Muscle of arm (tissue), 1 donor: ENCODE measurements at regions not wholly inside any gene's neighbourhood (a gene's known extent, or its start where the extent isn't known, plus 50 kb on each side); places are given as distances from the start of the nearest gene placed in this dataset.
"Not testable (repeated sequence)": the region's sequence is repeated elsewhere in the genome, so short reads cannot be mapped to it uniquely, and the experiment has no call there.

Source experiments
- DNase-seq: peaks from one replicate; pipeline ENCODE4 v3.0.0-alpha.2; 2013

DNA sequence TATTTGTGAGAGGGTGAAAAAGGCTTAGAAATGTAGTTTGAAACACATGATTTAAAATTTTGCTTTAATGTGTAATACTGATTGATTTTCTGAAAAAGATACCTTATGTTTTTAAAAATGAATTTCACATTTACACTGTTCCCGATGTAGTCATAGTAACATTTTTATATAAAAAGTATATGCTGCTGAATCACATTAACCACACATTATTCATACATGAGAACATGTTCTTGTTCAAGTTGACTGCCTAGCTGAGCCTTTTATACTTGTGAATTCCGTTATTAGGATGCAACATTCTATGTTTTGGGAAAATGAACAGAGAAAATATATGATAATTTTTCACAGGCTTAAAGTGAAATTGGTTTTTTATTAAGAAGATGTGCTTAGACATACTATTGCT is 461.1 kb upstream of the NUDT12 start:
- no peak for DNase-seq

DNA sequence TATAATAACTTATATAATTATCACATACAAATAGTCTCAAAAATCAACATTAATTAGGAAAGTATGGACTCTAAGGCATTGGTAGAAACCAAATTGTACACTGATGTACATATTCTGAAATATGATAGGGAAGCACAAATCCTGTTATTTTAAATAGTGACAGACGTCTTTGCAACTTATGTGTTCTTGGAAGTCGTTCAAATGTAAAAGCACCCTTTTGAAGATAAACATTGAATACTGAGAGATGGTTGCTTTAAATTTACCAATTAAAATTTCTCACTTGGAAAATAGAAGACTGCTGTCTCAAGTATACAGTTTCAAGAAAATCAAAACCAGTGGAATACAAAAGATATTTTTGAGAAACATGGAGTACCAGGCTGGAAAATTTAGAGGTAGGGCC is 457.4 kb upstream of the NUDT12 start:
- no peak for DNase-seq

DNA sequence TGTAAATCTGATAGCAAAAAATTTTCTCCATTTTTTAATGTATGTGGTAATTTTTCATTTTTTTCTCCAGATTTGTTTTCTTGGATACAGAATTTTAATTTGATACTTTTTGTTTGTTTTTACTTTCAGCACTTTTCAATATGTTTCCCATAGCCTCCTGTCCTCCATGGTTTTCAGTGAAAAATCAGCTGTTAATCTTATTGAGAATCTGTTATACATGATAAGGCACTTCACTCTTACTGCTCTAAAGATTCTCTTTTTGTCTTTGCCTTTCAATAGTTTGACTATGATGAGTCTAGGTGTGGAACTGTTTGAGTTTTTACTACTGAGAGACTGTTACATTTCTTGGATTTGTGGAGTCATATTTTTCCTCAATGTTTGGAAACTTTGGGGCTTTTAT is 455.7 kb upstream of the NUDT12 start:
- DNase-seq, result no peak

DNA sequence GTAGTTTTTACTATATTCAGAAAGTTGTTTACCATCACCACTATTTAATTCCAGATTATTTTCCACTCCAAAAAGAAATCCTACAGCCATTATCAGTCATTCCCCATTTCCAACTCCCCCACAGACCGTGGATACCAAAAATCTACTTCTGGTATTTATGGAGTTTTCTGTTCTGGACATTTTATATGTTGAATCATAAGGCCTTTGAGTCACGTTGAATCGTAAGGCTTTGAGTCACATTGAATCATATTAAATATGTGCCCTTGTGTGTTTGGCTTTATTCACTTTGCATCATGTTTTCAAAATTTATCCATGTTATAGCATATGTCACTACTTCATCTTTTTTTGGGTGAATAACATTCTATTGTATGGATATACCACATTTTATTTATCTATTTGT is 454.1 kb upstream of the NUDT12 start:
- DNase-seq, result no peak

DNA sequence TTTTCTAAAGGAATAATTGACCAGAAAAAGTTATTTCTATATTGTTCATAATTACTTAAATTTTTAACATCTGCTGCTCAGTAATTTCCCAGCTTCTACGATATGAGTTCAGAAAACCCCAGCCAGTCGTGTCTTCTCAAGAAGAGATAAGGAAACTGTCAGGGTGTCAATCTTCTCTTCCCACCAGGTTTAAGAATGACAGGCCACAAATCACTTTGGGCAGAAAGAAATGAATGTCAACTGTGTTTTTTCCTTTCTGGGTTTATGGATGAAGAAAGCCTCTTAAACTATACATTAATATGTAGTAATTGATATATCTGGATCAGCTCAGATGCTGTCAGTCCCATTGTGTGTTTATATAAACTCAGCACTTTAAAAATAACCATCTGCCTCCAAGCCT is 453.2 kb upstream of the NUDT12 start:
- no peak for DNase-seq

DNA sequence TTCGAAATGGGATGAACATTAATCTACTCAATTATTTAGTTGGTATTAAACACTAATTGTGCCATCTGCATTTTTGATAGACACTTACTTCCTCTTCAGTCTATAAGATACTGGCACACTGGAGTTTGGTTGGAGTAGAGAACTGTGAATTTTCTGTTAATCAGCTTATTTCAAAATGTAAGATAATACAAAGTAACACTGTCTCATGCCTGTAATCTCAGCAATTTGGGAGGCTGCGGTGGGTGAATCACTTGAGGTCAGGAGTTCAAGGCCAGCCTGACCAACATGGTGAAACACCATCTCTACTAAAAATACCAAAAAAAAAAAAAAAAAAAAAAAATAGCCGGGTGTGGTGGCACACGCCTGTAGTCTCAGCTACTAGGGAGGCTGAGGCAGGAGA is 440.2 kb upstream of the NUDT12 start:
- not testable (repeated sequence) for DNase-seq

DNA sequence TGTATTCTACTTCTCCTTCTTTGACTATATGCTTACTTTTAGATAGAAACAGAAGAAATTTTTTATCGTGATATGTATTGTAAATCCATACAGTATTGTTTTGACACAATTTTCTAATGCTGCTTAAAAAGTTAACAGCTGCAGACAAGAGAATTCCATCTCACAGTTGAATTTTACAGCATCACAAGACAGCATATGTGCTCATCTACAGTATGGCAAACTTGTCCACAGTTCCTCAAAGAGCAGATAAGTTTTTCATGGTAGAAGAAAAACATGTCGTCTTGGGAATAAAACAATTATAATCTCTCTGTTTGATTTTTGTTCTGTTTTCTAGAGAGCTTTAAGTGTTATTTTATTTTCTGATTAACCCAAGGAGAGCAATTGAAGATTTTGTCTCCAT is 438.5 kb upstream of the NUDT12 start:
- no peak for DNase-seq

DNA sequence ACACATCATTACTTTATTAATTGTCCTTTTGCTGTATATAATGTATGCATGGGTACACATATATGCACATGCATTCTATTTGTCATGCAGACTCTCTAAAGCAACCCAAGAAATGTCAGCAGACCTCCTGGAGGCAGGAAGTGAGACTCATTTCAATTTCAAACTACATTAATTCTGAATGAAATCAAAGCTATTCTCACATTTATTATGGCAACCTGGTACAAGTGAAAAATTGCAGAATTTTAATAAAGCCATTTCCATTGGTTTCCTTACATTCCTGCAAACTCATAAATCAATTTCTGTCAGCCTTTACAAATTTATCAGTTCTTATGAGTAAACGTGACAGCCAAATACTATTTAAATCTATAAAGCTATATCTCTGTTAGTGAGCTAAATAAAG is 430.4 kb upstream of the NUDT12 start:
- no peak for DNase-seq

DNA sequence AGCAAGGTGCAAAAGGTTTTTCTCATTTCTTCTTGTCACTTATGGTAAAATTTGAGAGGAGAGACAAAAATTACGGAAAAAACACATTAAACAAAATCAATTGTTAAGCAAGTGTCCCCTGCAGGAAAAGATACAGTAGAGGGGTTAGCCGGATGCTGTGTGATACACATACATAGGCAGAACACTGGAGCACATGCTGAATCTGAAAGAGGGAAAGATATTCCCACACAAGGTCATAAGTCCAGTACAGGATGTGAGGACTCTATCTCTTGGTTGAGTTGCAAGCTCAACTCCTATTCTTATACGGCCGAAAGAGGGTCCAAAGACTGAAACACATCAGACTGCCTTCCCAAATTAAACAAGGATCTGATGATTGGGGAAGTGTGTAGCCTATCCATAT is 427.5 kb upstream of the NUDT12 start:
- no peak for DNase-seq

DNA sequence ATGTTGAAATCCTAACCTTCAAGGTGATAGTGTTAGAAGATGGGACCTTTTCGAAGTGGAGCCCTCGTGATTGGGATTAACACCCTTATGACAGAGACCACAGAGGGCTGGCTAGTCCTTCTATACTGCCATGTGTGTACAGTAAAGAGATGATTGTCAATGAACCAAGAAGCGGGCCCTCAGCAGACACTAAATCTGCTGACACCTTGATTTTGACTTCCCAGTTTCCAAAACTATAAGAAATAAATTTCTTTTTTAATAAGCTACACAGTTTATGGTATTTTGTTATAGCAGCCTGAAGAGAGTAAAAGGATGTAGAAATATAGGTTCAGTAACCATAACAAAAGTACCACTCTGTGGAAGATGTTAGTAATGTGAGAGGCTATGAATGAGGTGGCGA is 419.0 kb upstream of the NUDT12 start:
- no peak for DNase-seq

DNA sequence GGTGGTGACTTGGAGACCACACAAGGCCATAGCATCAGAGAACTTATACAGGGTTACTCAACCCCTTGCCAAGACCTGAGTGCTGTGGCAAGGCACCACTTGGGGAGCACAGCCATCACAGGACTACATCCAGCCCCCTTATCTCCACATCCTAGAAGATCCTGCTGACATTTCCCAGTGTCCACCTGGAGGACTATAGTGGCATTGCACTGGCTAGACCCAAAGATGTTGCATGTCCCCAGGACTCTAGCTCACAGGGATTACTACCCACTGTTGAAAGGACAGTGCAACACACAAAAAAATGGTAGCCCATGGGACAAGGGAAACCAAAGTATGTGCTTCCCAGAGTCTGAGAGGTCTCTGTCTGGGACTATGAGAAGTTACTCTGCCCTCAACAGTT is 411.1 kb upstream of the NUDT12 start:
- DNase-seq, result no peak

DNA sequence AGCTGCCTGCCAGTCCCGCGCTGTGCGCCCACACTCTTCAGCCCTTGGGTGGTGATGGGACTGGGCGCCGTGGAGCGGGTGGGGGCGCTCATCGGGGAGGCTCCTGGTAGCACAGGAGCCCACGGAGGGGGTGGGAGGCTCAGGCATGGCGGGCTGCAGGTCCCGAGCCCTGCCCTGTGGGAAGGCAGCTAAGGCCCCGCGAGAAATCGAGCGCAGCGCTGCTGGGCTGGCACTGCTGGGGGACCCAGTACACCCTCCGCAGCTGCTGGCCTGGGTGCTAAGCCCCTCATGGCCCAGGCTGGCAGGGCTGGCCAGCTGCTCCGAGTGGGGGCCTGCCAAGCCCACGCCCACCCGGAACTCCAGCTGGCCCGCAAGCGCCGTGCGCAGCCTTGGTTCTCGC is 403.7 kb upstream of the NUDT12 start:
- DNase-seq, result not testable (repeated sequence)

DNA sequence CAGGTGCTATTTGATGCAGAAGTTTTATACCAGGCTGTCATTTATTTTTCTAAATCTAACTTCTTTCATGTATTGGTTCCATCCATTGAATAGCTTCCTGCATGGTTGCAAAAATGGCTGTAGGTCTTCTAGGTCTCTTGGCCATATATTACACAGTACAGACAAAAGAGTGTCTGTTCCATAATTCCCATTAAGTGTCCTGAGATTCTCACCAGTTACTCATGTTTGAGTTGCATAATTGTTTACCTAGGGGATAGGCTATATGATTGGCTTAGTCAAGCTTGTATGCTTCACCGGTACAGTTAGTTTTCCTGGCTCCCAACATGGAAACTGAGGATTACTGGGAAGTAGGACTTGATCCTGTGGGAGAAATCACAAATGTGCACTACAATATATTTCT is 399.4 kb upstream of the NUDT12 start:
- no peak for DNase-seq

DNA sequence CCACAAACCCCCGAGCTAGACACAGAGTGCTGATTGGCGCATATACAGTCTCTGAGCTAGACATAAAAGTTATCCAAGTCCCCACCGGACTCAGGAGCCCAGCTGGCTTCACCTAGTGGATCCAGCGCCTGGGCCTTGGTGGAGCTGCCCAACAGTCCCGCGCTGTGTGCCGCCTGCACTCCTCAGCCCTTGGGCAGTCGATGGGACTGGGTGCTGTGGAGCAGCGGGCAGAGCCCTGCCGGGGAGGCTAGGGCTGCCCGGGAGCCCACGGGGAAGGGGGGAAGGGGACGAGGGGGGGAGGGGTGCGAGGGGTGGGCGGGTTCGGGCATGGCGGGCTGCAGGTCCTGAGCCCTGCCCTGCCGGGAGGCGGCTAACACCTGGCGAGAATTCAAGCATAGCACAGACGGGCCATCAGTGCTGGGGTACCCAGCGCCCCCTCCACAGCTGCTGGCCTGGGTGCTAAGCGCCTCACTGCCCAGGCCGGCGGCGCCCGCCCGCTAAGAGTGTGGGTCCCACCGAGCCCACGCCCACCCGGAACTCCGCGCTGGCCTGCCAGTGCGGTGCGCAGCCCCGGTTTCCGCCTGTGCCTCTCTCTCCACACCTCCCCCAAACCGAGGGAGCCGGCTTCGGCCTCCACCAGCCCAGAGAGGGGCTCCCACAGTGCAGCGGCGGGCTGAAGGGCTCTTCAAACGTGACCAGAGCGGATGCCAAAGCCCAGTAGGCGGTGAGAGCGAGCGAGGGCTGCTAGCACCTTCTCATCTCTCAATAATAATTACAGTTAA is 391.2 kb upstream of the NUDT12 start:
- DNase-seq, result no peak

DNA sequence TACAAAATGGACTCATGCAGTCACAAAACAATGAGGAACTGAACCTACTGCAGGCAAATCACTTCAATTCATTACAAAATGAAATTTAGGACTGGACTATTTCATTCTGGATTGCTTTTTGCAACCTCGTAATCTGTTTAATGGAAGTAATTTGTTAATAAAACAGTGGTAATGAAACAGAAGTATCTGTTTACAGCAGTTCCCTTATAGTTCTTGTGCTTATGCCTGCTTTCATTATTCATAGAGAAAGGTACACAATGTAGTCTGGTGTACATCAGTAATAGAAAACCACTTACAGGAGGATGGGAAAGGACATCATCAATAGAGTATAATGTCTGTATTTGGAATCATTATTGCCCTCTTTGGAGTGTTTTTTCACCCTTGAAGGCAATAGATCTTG is 389.2 kb upstream of the NUDT12 start:
- no peak for DNase-seq

DNA sequence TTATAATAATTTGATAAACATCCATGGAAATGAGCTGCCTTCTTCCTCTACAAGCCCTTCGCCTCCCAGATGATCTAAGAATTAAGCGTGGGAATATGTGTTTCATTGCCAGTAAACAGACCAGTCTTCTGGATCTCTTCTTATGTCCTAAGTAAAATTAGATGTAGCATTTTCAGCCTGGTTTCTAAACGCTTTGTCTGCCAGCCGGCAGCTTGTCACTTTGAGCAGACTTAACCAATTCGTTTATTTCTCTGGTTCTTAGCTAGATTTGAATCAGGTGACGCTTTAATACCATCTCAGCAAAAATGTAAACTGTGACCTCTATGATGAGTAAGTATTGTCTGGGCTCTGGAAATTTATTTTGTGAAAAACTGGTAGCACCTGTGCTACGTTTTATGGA is 380.6 kb upstream of the NUDT12 start:
- no peak for DNase-seq

DNA sequence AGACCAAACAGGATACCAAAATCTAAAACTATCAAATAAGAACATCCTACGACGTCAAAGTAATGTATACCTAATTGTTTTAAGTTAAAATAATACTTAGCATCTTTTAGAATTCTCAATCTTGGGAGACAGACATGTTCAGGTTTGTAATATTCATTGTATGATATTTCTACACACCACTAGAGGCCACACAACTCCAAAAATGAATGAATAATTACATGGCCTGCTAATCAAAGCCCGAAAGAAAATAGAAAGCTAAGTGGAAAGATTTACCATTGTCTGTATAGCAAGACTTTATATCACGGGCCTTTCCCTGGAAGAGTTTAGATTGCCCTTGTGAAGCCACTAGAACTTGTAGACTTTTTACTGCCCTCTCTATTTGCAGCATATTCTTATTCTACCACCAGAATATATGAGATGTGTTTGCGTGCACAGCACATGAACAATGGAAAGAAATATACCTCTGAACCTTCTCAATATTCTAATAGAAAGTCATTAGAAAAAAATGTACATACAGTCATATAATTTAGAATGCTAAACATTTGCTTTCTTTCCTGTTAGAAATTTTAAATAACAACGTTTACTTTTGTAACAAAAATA is 380.1 kb upstream of the NUDT12 start:
- no peak for DNase-seq

DNA sequence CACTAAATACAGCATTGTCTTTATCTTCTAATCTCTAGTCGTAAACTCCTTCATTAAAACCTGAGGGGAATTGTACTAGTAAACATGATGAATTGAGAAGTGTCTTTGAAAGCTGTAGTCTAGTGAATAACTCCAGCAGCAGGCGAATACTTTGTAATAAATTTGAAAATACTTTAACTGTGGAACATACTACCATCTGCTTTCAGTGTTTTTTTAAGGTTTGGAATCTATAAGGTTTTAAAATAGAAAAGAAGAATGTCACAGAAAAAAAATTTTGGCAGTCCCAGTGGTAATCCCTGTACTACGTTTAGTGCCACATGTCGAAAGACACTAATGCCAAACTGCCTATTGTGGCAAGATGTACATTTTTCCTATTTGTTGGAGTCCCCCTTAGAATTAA is 379.0 kb upstream of the NUDT12 start:
- no peak for DNase-seq

DNA sequence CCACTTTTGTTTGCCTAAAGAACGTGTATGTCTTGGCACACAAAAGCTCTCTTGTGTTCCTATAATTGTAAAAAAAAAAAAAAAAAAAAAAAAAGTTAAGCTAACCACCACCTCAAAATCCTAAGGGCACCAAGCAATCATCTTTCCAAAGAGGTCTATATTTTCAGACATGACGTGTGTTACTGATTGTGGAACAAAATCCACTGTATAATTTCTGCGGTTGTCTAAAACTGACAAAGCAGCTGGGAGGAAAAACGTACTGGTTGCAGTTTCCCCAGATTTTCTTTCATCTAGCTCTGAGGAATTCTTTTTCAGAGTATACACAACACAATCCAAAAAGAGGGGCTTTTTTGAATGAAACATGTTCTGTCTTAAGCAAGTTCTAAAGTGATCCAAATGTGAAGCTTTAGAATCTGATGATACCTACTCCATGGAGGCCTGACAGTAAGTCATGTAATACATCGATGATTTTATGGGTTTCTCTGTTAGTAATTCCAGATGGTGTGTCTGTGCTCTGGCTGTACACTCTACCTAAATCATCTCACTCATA is 375.6 kb upstream of the NUDT12 start:
- peak; percentile 25 for DNase-seq

DNA sequence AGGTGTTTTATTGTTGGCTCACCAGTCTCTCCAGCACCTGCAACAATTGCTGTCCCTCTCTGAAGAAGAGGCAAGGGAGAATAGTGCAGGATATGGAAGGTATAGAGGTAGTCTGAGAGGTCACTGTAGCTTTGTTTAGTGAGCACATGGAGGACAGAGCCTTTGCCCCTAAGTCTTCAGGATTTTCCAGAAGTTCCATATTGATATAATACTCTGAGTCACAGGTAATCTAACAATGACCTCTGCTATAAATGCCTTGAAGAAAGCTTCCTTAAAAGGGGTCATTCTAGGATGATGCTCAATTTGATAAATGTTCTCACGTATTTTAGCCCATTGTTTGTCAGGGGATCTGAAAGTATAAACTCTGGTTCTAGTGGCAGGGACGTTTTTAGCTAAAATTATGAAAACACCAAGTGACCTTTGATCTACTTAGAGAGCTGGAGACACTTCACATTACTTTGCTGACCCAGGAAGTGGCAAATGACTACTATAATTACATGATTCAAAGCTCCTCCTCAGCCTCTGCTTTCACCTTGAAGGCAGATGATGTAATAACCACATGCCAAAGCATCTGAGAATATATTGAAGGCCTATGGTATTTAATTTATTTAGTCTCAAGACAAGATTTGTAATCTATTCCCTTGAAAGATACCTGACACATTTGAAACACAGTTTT is 366.9 kb upstream of the NUDT12 start:
- no peak for DNase-seq

DNA sequence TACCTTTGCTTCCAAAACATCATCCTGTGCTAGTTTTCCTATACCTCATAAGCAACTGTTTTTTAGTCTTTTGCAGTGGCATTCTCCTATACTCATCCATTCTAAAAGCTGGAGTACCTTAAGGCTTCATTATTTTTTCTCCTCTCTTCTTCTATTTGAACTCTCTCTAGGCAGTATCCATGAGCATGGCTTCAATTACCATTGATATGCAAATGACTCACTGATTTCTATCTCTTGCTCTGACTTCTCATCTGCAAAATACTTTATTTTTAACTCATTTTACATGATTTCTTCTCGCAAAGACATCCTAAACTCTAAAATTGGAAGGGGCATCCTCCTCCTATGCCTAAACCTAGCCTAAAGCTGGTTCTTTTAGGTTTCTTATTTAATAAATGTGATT is 365.1 kb upstream of the NUDT12 start:
- no peak for DNase-seq

DNA sequence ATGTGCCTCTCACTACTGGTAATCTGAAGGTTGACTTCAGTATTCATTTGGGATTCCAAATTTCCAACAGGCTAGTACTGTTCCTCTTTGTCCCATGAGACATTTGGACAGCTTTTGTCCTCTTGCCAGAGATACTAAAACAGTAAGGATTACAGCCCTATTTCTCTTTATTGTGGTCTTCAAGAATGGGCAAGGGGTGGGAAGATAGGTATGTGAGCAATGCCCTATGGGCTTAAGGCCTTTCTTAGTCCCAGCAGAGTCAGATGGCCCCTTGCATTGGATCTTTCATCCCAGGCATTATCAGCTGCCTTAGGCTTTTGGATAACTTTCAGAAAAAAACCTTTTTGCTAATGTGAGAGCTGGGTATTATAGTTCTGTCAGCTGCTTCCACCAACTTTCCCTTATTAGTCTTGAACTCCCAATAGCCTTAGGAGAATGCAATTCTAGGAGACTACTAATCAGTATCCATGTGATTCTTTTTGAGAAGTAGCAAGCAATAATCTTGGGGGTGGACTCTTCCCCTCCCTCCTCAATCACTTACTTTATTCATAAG is 361.1 kb upstream of the NUDT12 start:
- no peak for DNase-seq

DNA sequence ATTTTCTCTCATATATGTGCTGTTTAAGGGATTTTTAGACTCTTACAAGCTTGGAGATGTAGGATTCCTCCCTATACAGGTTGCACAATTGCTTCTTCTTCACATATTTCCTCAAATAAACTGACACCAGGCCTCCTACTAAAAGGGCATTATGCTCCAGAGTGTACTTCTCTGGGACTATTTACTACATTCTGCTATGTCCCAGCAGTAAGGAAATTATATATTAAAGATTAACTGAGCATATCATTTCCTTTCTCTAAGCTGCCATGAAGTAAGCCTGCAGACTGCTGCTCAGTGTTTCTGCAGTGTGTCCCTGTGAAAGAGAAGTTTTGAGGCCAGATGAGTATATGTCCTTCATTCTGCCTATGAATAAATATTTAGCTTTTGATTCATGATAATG is 356.9 kb upstream of the NUDT12 start:
- no peak for DNase-seq
